Right atrium auricular region (tissue), 2 donors: ENCODE measurements at regions not wholly inside any gene's neighbourhood (a gene's known extent, or its start where the extent isn't known, plus 50 kb on each side); places are given as distances from the start of the nearest gene placed in this dataset.

Experiments used
- DNase-seq: peaks from one replicate; pipeline ENCODE4 v3.0.0-alpha.2; 2019; ENCODE audit warnings: low spot score
- H3K27ac ChIP-seq, 2 donors: fragments of 200-600 bp; sonication (generic); 1 replicate in 1 of 2; 2 replicates in 1 of 2; pipeline ENCODE4 v1.5.1; 2016 to 2019
- H3K27me3 ChIP-seq, 2 donors: fragments of 200-600 bp; sonication (generic); one replicate each; pipeline versions ENCODE4 v1.5.1 to v1.6.0; 2017 to 2019
- H3K36me3 ChIP-seq: fragments of 200-600 bp; sonication (generic); one replicate; pipeline ENCODE4 v1.5.1; 2016
- H3K4me1 ChIP-seq, 2 donors: fragments of 200-600 bp; sonication (generic); one replicate each; pipeline versions ENCODE4 v1.5.1 to v1.6.0; 2017 to 2019
- H3K4me3 ChIP-seq, 2 donors: fragments of 200-600 bp; sonication (generic); 1 replicate in 1 of 2; 2 replicates in 1 of 2; pipeline ENCODE4 v1.5.1; 2017 to 2019; ENCODE audit warnings: mild to moderate bottlenecking in 1 of 2, moderate library complexity in 1 of 2
- H3K9me3 ChIP-seq, 2 donors: fragments of 200-600 bp; sonication (generic); one replicate each; pipeline ENCODE4 v1.5.1; 2019
- CTCF ChIP-seq, 2 donors: fragments of 200-600 bp; sonication (generic); IDR thresholded peaks; one replicate each; pipeline ENCODE4 v1.5.1; 2019; ENCODE audit warnings: antibody characterized with exemption in 2 of 2

GRCh38 chr16:65825191-65825856, 541.2 kb upstream of the CDH5 start:
- no peak for DNase-seq
- no peak overlapping the region for H3K4me3 ChIP-seq
- no peaks in the 10 kb centered on the region for H3K4me1 ChIP-seq
- no peak for TF ChIP-seq CTCF (IDR thresholded peaks at IDR 0.05)
- H3K27ac ChIP-seq = no peak overlapping the region
- no peaks in the 10 kb centered on the region for H3K9me3 ChIP-seq
- no peaks in the 10 kb centered on the region for H3K27me3 ChIP-seq
- H3K36me3 ChIP-seq = no peaks in the 10 kb centered on the region

GRCh38 chr16:65822148-65822547, 544.3 kb upstream of the CDH5 start:
- Histone ChIP-seq H3K27me3 (no peaks in the 10 kb centered on the region), H3K9me3 (no peaks in the 10 kb centered on the region), H3K36me3 (no peaks in the 10 kb centered on the region), H3K27ac (no peak overlapping the region), H3K4me3 (no peak overlapping the region), H3K4me1 (no peaks in the 10 kb centered on the region)
- no peak for TF ChIP-seq CTCF (IDR thresholded peaks at IDR 0.05)
- no peak for DNase-seq

- no peak for DNase-seq
- no peaks in the 10 kb centered on the region for H3K4me1 ChIP-seq
- no peaks in the 10 kb centered on the region for H3K27me3 ChIP-seq
- no peaks in the 10 kb centered on the region for H3K36me3 ChIP-seq
- H3K4me3 ChIP-seq = no peak overlapping the region
- H3K27ac ChIP-seq = no peak overlapping the region
- TF ChIP-seq CTCF (IDR thresholded peaks at IDR 0.05) = no peak
- no peaks in the 10 kb centered on the region for H3K9me3 ChIP-seq
Measured at GRCh38 chr16:65819136-65819898, 547.2 kb upstream of the CDH5 start.

- no peaks in the 10 kb centered on the region for H3K4me1 ChIP-seq
- DNase-seq = no peak
- no peaks in the 10 kb centered on the region for H3K27me3 ChIP-seq
- TF ChIP-seq CTCF (IDR thresholded peaks at IDR 0.05) = no peak
- H3K9me3 ChIP-seq = no peaks in the 10 kb centered on the region
- no peak overlapping the region for H3K4me3 ChIP-seq
- no peak overlapping the region for H3K27ac ChIP-seq
- H3K36me3 ChIP-seq = no peaks in the 10 kb centered on the region
Measured at GRCh38 chr16:65817799-65818198, 548.7 kb upstream of the CDH5 start.

- DNase-seq = no peak
Measured at GRCh38 chr16:65817066-65817465, 549.4 kb upstream of the CDH5 start.

More at GRCh38 chr16:65817066-65817465, 549.4 kb upstream of the CDH5 start:
- no peaks in the 10 kb centered on the region for H3K4me1 ChIP-seq
- H3K36me3 ChIP-seq = no peaks in the 10 kb centered on the region
- no peak for TF ChIP-seq CTCF (IDR thresholded peaks at IDR 0.05)
- no peaks in the 10 kb centered on the region for H3K9me3 ChIP-seq
- H3K4me3 ChIP-seq = no peak overlapping the region
- H3K27ac ChIP-seq = no peak overlapping the region
- no peaks in the 10 kb centered on the region for H3K27me3 ChIP-seq
